ENCODE measurements at regions not wholly inside any gene's neighbourhood (a gene's known extent, or its start where the extent isn't known, plus 50 kb on each side); places are given as distances from the start of the nearest gene placed in this dataset.

DNA sequence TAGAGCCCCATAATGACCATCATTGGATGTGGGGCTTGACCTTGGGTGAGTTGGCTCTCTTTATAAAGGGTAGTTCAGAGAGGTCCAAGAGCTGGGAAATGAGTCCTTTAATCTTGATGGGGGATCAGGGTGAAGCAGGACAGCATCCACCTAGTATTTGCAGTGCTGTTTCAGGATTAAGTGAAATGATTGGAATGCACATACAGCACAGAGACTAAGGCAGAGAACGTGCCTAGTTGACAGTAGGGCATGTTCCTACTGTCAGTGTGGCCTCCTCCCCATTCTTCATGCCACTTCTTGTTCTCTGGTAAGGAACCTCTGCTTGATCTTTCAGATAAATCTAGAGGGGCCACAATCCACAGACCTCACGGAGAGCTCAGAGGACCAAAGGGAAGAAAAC, 78.9 kb downstream of the TRIM43 start:
- TF ChIP-seq POLR2A (IDR thresholded peaks at IDR 0.05; ENCODE audit: low read depth, low read length): no peak
- no peak for TF ChIP-seq CEBPB (IDR thresholded peaks at IDR 0.05; ENCODE audit: low read depth, low read length)
- no peak for TF ChIP-seq RAD21 (IDR thresholded peaks at IDR 0.05; ENCODE audit: low read length)
- no peak for TF ChIP-seq CTCF (conservative IDR thresholded peaks at IDR 0.05; ENCODE audit: low read depth, low read length)
- no peak for TF ChIP-seq RCOR1 (IDR thresholded peaks at IDR 0.05; ENCODE audit: insufficient replicate concordance, low read length)
- no peak for TF ChIP-seq RFX5 (IDR thresholded peaks at IDR 0.05; ENCODE audit: low read depth, low read length)
- no peak for TF ChIP-seq USF2 (IDR thresholded peaks at IDR 0.05; ENCODE audit: low read depth, low read length)
- TF ChIP-seq MAZ (IDR thresholded peaks at IDR 0.05; ENCODE audit: borderline replicate concordance, low read depth, low read length): no peak
